Fibroblast of skin of right biceps (primary cell): ENCODE measurements at regions not wholly inside any gene's neighbourhood (a gene's known extent, or its start where the extent isn't known, plus 50 kb on each side); places are given as distances from the start of the nearest gene placed in this dataset.
A peak's percentile ranks its signal among the peaks of the same experiment; 100 is the strongest.

Experiments
- DNase-seq: peaks from one replicate; pipeline ENCODE4 v3.0.0-alpha.2; 2013

- DNase-seq = peak; percentile 70
Observed at GRCh38 chrY:7463711-7464110, 552.2 kb upstream of the AMELY start.

- DNase-seq = peak; percentile 71
Observed at GRCh38 chrY:7463196-7463595, 551.6 kb upstream of the AMELY start.

- DNase-seq = peak; percentile 84
Observed at GRCh38 chrY:7462657-7463056, 551.1 kb upstream of the AMELY start.

GRCh38 chrY:7461873-7462525 lies 550.4 kb upstream of the AMELY start:
- peak; percentile 98 for DNase-seq

- DNase-seq = no peak
Observed at GRCh38 chrY:7459802-7460201, 548.2 kb upstream of the AMELY start.

- DNase-seq = peak; percentile 85
Observed at GRCh38 chrY:7458301-7459078, 546.9 kb upstream of the AMELY start.

GRCh38 chrY:7457286-7458015 lies 545.9 kb upstream of the AMELY start:
- peak; percentile 89 for DNase-seq

GRCh38 chrY:7455626-7456025 lies 544.1 kb upstream of the AMELY start:
- peak; percentile 93 for DNase-seq

- DNase-seq = peak; percentile 85
Observed at GRCh38 chrY:7453336-7453735, 541.8 kb upstream of the AMELY start.

GRCh38 chrY:7452246-7452645 lies 540.7 kb upstream of the AMELY start:
- no peak for DNase-seq

GRCh38 chrY:7449860-7450259 lies 538.3 kb upstream of the AMELY start:
- no peak for DNase-seq

- DNase-seq = no peak
Observed at GRCh38 chrY:7448687-7449086, 537.1 kb upstream of the AMELY start.

- DNase-seq = peak; percentile 90
Observed at GRCh38 chrY:7447881-7448516, 536.4 kb upstream of the AMELY start.

- DNase-seq = no peak
Observed at GRCh38 chrY:7444141-7444540, 532.6 kb upstream of the AMELY start.

GRCh38 chrY:7440796-7441530 lies 529.4 kb upstream of the AMELY start:
- DNase-seq = peak; percentile 47

- no peak for DNase-seq
Observed at GRCh38 chrY:7437086-7437485, 525.5 kb upstream of the AMELY start.

GRCh38 chrY:7433817-7434809 lies 522.6 kb upstream of the AMELY start:
- peak; percentile 95 for DNase-seq

- DNase-seq = peak; percentile 27
Observed at GRCh38 chrY:7419165-7419564, 507.6 kb upstream of the AMELY start.

GRCh38 chrY:7417946-7418345 lies 506.4 kb upstream of the AMELY start:
- DNase-seq = no peak

- no peak for DNase-seq
Observed at GRCh38 chrY:7416406-7416805, 504.9 kb upstream of the AMELY start.

- DNase-seq = peak; percentile 32
Observed at GRCh38 chrY:7415157-7415633, 503.6 kb upstream of the AMELY start.
